ENCODE measurements at regions not wholly inside any gene's neighbourhood (a gene's known extent, or its start where the extent isn't known, plus 50 kb on each side); places are given as distances from the start of the nearest gene placed in this dataset.

GRCh38 chr1:221437926-221438325 is 304.0 kb downstream of the DUSP10 start:
- no peak for TF ChIP-seq CTCF (conservative IDR thresholded peaks at IDR 0.05; ENCODE audit: low read length)
- no peak for TF ChIP-seq EZH2phosphoT487 (IDR thresholded peaks at IDR 0.05; ENCODE audit: borderline replicate concordance, low read depth, low read length)
